ENCODE measurements at regions not wholly inside any gene's neighbourhood (a gene's known extent, or its start where the extent isn't known, plus 50 kb on each side); places are given as distances from the start of the nearest gene placed in this dataset.

- no peak for DNase-seq
Measured at GRCh38 chr2:176508374-176508773, 239.1 kb downstream of the MTX2 start.

- no peak for DNase-seq
Measured at GRCh38 chr2:176508984-176509740, 239.9 kb downstream of the MTX2 start.

GRCh38 chr2:176514276-176514675, 245.0 kb downstream of the MTX2 start:
- no peak for DNase-seq

- DNase-seq: no peak
Measured at GRCh38 chr2:176514805-176515500, 245.7 kb downstream of the MTX2 start.

GRCh38 chr2:176516051-176516602, 246.9 kb downstream of the MTX2 start:
- DNase-seq: no peak

GRCh38 chr2:176518823-176519222, 249.6 kb downstream of the MTX2 start:
- DNase-seq: no peak

GRCh38 chr2:176521878-176522670, 252.8 kb downstream of the MTX2 start:
- no peak for DNase-seq

- no peak for DNase-seq
Measured at GRCh38 chr2:176525086-176525485, 255.8 kb downstream of the MTX2 start.

GRCh38 chr2:176526995-176527901, 258.0 kb downstream of the MTX2 start:
- no peak for DNase-seq

GRCh38 chr2:176531608-176532007, 262.4 kb downstream of the MTX2 start:
- DNase-seq: no peak

GRCh38 chr2:176533505-176534193, 264.4 kb downstream of the MTX2 start:
- DNase-seq: no peak

GRCh38 chr2:176534798-176535466, 265.7 kb downstream of the MTX2 start:
- no peak for DNase-seq

- DNase-seq: no peak
Measured at GRCh38 chr2:176535467-176536113, 266.3 kb downstream of the MTX2 start.

GRCh38 chr2:176536439-176537133, 267.3 kb downstream of the MTX2 start:
- no peak for DNase-seq

- DNase-seq: no peak
Measured at GRCh38 chr2:176537932-176538331, 268.7 kb downstream of the MTX2 start.

GRCh38 chr2:176540995-176541394, 271.8 kb downstream of the MTX2 start:
- no peak for DNase-seq

GRCh38 chr2:176542476-176542875, 273.2 kb downstream of the MTX2 start:
- no peak for DNase-seq

- no peak for DNase-seq
Measured at GRCh38 chr2:176544557-176544956, 275.3 kb downstream of the MTX2 start.

GRCh38 chr2:176544991-176545956, 276.0 kb downstream of the MTX2 start:
- DNase-seq: no peak
